GM23248 (cell line): ENCODE measurements at regions not wholly inside any gene's neighbourhood (a gene's known extent, or its start where the extent isn't known, plus 50 kb on each side); places are given as distances from the start of the nearest gene placed in this dataset.

Source experiments
- EZH2 ChIP-seq: fragments of 200-600 bp; sonication (generic); IDR thresholded peaks from 2 replicates; pipeline ENCODE4 v1.6.1; 2018; ENCODE audit warnings: antibody characterized with exemption, mild to moderate bottlenecking; ENCODE audit not compliant: insufficient read depth, poor library complexity, severe bottlenecking
- EZH2phosphoT487 ChIP-seq: fragments of 200-600 bp; sonication (generic); IDR thresholded peaks from 2 replicates; pipeline ENCODE4 v1.6.1; 2018; ENCODE audit warnings: antibody characterized with exemption, moderate library complexity, mild to moderate bottlenecking, low read depth; ENCODE audit not compliant: insufficient read depth

DNA sequence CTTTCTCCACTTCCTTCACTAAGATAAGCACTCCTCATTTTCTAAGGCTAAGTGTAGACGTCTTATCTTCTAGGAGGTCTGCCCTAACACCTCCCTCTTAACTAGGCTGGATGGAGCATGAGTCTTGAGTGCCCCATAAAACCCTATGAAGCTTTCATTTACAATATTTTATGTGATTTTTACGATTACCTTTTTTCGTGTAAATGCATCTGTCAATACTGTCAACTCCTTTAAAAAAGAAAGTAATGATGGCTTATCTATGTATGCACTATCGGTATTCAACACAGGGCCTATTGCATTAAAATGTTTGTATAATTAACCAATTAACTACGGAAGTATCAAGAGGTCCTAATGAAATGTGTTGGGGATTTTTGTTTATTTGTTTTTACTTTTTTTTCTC lies 156.0 kb upstream of the FAM83B start:
- TF ChIP-seq EZH2 (no peak), EZH2phosphoT487 (no peak)
